K562 (cell line): ENCODE measurements at regions not wholly inside any gene's neighbourhood (a gene's known extent, or its start where the extent isn't known, plus 50 kb on each side); places are given as distances from the start of the nearest gene placed in this dataset.

Experiments
- PTTG1 ChIP-seq: fragments of 450-650 bp; IDR thresholded peaks from 2 replicates; pipeline ENCODE4 v1.6.1; 2016; ENCODE audit warnings: low read depth, mild to moderate bottlenecking, missing genetic modification characterization, missing compliant biosample characterization
- SRSF1 ChIP-seq: fragments of 200-400 bp; formaldehyde crosslinking; IDR thresholded peaks from 2 replicates; pipeline ENCODE4 v1.6.1; 2017; ENCODE audit warnings: mild to moderate bottlenecking, low read depth, low read length, moderate library complexity

DNA sequence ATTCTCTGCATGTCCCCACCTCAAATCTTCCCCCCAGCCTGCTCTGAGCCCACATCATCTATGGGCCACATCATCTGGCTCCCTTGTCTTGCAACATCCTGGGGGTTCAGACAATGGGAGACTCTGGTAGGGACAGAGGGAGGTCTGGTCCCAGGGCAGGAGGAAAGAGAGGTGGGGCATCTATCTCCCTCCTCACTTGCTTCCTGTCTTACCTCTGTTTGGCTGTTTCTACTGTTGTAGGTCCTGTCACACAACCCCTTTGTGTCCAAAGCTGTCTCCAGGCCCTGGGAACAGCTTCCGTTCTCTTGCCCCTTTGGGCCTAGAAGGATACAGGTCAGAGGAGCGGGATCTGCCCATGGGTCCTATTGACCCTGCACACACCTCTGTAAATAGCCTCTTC is 227.2 kb downstream of the NSG2 start:
- no peak for TF ChIP-seq SRSF1
- TF ChIP-seq PTTG1: no peak
